Coronary artery (tissue), 2 donors: ENCODE measurements at regions not wholly inside any gene's neighbourhood (a gene's known extent, or its start where the extent isn't known, plus 50 kb on each side); places are given as distances from the start of the nearest gene placed in this dataset.

Source experiments
- DNase-seq: peaks from one replicate; pipeline ENCODE4 v3.0.0-alpha.2; 2017; ENCODE audit warnings: low spot score
- H3K27ac ChIP-seq, 2 donors: fragments of 200-600 bp; sonication (generic); one replicate each; pipeline ENCODE4 v1.5.1; 2016 to 2019
- H3K4me3 ChIP-seq: fragments of 200-600 bp; sonication (generic); 2 replicates; pipeline ENCODE4 v1.5.1; 2016; ENCODE audit warnings: mild to moderate bottlenecking, moderate library complexity
- TF ChIP-seq, protein P1 (sequence below): fragments of 200-600 bp; sonication (generic); IDR thresholded peaks from one replicate; pipeline ENCODE4 v1.5.1; 2019; ENCODE audit warnings: antibody characterized with exemption

DNA sequence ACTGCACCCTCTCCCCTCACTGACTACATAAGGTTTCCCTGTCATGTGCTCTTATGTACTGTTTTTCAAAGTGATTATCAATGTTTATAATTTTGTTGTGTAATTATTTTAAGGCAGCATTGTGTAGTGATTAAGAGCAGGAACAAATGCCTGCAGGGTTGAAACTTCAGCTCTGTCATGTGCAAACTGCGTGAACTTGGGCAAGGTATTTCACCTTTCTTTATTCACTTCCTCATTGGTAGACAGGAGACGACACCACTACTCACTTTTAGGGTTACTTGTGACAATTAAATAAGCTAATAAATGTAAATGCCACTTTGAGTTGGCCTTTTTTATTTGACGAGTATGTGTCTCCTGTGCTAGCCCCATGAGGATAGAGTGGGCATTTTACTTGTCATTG, 86.5 kb upstream of the E2F8 start:
- no peak for DNase-seq
- TF ChIP-seq, protein P1, sequence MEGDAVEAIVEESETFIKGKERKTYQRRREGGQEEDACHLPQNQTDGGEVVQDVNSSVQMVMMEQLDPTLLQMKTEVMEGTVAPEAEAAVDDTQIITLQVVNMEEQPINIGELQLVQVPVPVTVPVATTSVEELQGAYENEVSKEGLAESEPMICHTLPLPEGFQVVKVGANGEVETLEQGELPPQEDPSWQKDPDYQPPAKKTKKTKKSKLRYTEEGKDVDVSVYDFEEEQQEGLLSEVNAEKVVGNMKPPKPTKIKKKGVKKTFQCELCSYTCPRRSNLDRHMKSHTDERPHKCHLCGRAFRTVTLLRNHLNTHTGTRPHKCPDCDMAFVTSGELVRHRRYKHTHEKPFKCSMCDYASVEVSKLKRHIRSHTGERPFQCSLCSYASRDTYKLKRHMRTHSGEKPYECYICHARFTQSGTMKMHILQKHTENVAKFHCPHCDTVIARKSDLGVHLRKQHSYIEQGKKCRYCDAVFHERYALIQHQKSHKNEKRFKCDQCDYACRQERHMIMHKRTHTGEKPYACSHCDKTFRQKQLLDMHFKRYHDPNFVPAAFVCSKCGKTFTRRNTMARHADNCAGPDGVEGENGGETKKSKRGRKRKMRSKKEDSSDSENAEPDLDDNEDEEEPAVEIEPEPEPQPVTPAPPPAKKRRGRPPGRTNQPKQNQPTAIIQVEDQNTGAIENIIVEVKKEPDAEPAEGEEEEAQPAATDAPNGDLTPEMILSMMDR, result no peak
- Histone ChIP-seq H3K4me3 (no peak overlapping the region), H3K27ac (no peak overlapping the region)

DNA sequence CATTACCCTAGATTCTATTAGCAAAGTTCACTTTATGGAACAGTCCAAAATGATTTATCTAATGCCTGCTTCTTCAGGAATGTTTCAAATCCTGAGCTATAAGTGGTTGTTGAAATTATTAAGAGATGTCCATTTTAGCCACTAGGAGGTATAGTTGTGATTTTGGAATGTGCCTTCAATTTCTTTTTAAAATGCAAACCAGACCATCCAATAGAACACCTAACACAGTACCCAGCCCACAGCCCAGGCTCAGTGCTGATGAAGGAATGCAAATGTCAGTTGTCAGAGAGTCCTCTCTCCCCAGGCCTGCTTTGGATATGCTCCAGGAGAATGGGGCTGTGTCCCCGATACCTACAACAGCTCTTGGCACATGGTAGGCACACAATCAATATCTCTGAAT, 85.8 kb upstream of the E2F8 start:
- DNase-seq, result no peak
- H3K27ac ChIP-seq, result no peak overlapping the region
- no peak overlapping the region for H3K4me3 ChIP-seq
- TF ChIP-seq, protein P1, result no peak

DNA sequence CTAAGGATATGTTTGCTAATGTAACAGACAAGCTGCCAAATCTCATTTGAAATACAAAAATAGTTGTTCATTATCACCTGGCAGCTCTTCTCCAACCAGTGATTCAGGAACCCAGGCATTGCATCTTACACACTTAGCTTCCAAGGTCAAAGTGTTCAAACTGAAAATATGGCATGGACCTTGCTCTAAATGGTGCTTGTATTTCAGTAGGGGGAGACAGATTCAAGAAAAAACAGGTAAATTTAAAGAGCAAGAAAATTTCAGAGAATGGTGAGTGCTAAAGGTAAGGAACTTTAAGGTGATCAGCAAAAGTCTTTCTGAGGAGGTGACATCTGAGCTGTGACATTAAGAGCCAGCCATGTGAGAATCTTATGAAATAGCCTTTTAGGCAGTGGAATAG, 82.8 kb upstream of the E2F8 start:
- no peak for DNase-seq
- no peak overlapping the region for H3K27ac ChIP-seq
- TF ChIP-seq, protein P1, result no peak
- H3K4me3 ChIP-seq, result no peak overlapping the region

DNA sequence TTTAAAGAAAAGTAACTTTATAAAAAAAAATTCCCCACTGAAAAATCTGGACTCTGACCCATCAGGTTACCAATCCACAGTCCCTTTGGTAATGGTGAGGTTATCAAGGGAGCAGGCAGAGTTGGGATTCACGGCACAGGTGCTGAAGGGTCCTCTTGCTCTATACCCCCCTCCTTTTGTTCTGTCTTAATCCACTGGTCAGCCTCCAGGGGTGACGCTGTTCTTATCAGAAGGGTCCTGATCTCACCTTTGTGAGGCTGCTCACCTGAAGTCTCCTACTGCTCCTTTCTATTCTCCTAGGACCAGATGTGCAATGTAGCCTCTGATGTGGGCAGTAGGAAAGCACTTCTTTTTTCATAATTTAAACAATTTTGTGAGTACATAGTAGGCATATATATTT, 80.6 kb upstream of the E2F8 start:
- no peak overlapping the region for H3K27ac ChIP-seq
- H3K4me3 ChIP-seq, result no peak overlapping the region
- no peak for DNase-seq
- TF ChIP-seq, protein P1, result no peak

DNA sequence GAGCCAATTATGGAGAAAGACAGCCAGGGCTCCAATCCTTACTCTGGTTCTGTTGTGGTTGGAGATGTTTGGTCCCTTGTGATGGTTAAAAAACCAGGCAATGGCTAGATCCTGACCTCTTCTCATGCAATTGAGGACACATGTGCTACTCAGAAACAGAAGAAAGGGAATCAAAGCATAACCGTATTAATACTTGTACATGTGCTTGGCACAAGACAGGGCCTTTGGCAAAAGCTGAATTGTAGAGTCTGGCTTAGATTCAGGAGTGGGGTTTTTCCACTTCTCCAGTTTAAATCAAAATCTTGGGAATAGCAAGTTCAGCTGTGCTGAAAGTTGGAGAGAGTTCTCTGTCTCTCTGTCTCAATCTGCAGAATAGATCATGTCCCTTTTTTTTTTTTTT, 80.1 kb upstream of the E2F8 start:
- no peak overlapping the region for H3K27ac ChIP-seq
- TF ChIP-seq, protein P1, result no peak
- no peak overlapping the region for H3K4me3 ChIP-seq
- DNase-seq, result no peak

DNA sequence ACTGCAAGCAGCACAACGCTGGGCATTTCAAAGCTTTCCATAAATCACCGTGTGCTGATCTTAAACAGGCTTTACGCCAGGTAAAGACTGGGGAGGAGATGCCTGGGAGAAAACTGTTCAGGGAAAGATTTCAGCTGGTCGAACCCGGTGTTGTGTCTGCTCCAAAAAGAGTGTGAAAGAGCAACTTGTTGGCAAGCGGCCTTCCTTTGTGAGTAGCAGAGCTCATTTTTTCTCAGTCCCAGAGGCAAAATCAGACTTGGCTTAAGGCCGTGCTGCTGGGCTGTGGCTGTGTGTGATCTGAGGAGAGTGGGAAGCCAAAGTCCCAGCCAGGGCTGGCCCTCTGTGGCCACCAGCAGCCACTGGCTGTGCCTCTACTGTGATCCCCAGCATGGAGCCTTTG, 75.7 kb upstream of the E2F8 start:
- no peak overlapping the region for H3K27ac ChIP-seq
- TF ChIP-seq, protein P1, result no peak
- DNase-seq, result no peak

DNA sequence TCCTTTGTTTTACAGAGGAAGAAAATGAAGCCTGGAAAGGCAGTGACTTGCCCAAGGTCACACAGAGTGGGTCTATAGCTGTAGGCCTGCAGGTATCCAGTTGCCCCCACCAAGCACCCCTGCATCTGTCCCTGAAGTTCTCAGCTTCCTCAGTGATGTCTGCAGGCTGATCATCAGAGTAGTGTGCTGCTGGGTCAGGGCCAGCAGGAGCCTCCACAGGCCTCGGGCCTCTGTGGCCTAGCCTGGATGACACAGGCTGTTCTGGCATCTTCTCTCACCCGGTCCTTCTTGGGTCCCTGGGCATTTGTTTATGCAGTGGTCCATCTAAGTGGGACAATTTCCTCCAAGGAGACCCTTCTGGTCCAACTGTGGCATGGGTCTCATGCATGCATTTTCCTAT, 74.8 kb upstream of the E2F8 start:
- DNase-seq, result no peak
- TF ChIP-seq, protein P1, result no peak

More for the DNA sequence above, 75.7 kb upstream of the E2F8 start:
- no peak overlapping the region for H3K4me3 ChIP-seq

More for the DNA sequence above, 74.8 kb upstream of the E2F8 start:
- H3K27ac ChIP-seq, result no peak overlapping the region
- no peak overlapping the region for H3K4me3 ChIP-seq
